Uterus (tissue), 3 donors: ENCODE measurements at regions not wholly inside any gene's neighbourhood (a gene's known extent, or its start where the extent isn't known, plus 50 kb on each side); places are given as distances from the start of the nearest gene placed in this dataset.

Source experiments
- DNase-seq, 2 donors: peaks; one replicate each; pipeline ENCODE4 v3.0.0-alpha.2; 2019 to 2020
- H3K27ac ChIP-seq, 2 donors: fragments of 200-600 bp; sonication (generic); 1 replicate in 1 of 2; 2 replicates in 1 of 2; pipeline ENCODE4 v1.5.1; 2016 to 2018
- H3K27me3 ChIP-seq, 2 donors: fragments of 200-600 bp; sonication (generic); one replicate each; pipeline ENCODE4 v1.5.1; 2018 to 2019; ENCODE audit warnings: control low read depth in 1 of 2
- H3K36me3 ChIP-seq, 2 donors: fragments of 200-600 bp; sonication (generic); one replicate each; pipeline ENCODE4 v1.5.1; 2019; ENCODE audit warnings: control low read depth in 1 of 2
- H3K4me1 ChIP-seq, 2 donors: fragments of 200-600 bp; sonication (generic); one replicate each; pipeline ENCODE4 v1.5.1; 2018 to 2019; ENCODE audit warnings: control low read depth in 1 of 2
- H3K4me3 ChIP-seq, 2 donors: fragments of 200-600 bp; sonication (generic); 1 replicate in 1 of 2; 2 replicates in 1 of 2; pipeline ENCODE4 v1.5.1; 2018 to 2019; ENCODE audit warnings: mild to moderate bottlenecking in 1 of 2
- H3K9me3 ChIP-seq, 2 donors: fragments of 200-600 bp; sonication (generic); one replicate each; pipeline ENCODE4 v1.5.1; 2019; ENCODE audit warnings: control low read depth in 1 of 2
- CTCF ChIP-seq, 4 experiments: fragments of 200-600 bp in 2 of 4; fragments of 450-650 bp in 2 of 4; sonication (generic) in 2 of 4; IDR thresholded peaks; one replicate each; pipeline ENCODE4 v1.5.1; 2016 to 2019; ENCODE audit warnings: antibody characterized with exemption in 4 of 4, mild to moderate bottlenecking in 2 of 4, moderate library complexity in 1 of 4
- POLR2A ChIP-seq, 2 donors: fragments of 450-650 bp; IDR thresholded peaks; one replicate each; pipeline ENCODE4 v1.6.1; 2016; ENCODE audit warnings: antibody characterized with exemption in 2 of 2, mild to moderate bottlenecking in 1 of 2, moderate library complexity in 1 of 2
- intact Hi-C: fragments of 100-400 bp; cut with DNase I; formaldehyde crosslinking; loops from one replicate; pipeline ENCODE4 v1.15.1; 2023; ENCODE audit warnings: low total_unique reads
- donor health status: DM: yes; HTN: yes; CAD: no.

- TF ChIP-seq POLR2A (IDR thresholded peaks at IDR 0.05) = no peak
- TF ChIP-seq CTCF (IDR thresholded peaks at IDR 0.05) = no peak
- intact Hi-C loops = no loop called here
- Histone ChIP-seq H3K4me1 (no peaks in the 10 kb centered on the region), H3K27me3 (no peaks in the 10 kb centered on the region), H3K4me3 (no peak overlapping the region), H3K36me3 (no peaks in the 10 kb centered on the region), H3K27ac (no peak overlapping the region), H3K9me3 (no peaks in the 10 kb centered on the region)
- no peak for DNase-seq
Measured at GRCh38 chr13:84894749-84895148, 904.5 kb downstream of the SLITRK6 start.

- TF ChIP-seq POLR2A (IDR thresholded peaks at IDR 0.05) (no peak), CTCF (IDR thresholded peaks at IDR 0.05) (no peak)
- Histone ChIP-seq H3K36me3 (no peaks in the 10 kb centered on the region), H3K27ac (no peak overlapping the region), H3K4me3 (no peak overlapping the region), H3K27me3 (no peaks in the 10 kb centered on the region), H3K4me1 (no peaks in the 10 kb centered on the region), H3K9me3 (no peaks in the 10 kb centered on the region)
- intact Hi-C loops = no loop called here
- no peak for DNase-seq
Measured at GRCh38 chr13:84885868-84886267, 913.4 kb downstream of the SLITRK6 start.

GRCh38 chr13:84873951-84874350 is 925.3 kb downstream of the SLITRK6 start:
- H3K36me3 ChIP-seq = no peaks in the 10 kb centered on the region
- no peaks in the 10 kb centered on the region for H3K27me3 ChIP-seq
- no peaks in the 10 kb centered on the region for H3K4me1 ChIP-seq
- TF ChIP-seq CTCF (IDR thresholded peaks at IDR 0.05) = no peak
- TF ChIP-seq POLR2A (IDR thresholded peaks at IDR 0.05) = no peak
- no peaks in the 10 kb centered on the region for H3K9me3 ChIP-seq
- H3K27ac ChIP-seq = no peak overlapping the region
- no peak overlapping the region for H3K4me3 ChIP-seq
- intact Hi-C loops = no loop called here
- no peak for DNase-seq

- Histone ChIP-seq H3K9me3 (no peaks in the 10 kb centered on the region), H3K4me1 (no peaks in the 10 kb centered on the region), H3K36me3 (no peaks in the 10 kb centered on the region), H3K27me3 (no peaks in the 10 kb centered on the region), H3K4me3 (no peak overlapping the region), H3K27ac (no peak overlapping the region)
- TF ChIP-seq POLR2A (IDR thresholded peaks at IDR 0.05) = no peak
- intact Hi-C loops = no loop called here
- DNase-seq = no peak
Measured at GRCh38 chr13:84870190-84870589, 929.0 kb downstream of the SLITRK6 start.

GRCh38 chr13:84867246-84867645 is 932.0 kb downstream of the SLITRK6 start:
- DNase-seq = no peak
- H3K27me3 ChIP-seq = no peaks in the 10 kb centered on the region
- H3K36me3 ChIP-seq = no peaks in the 10 kb centered on the region
- no peak overlapping the region for H3K4me3 ChIP-seq
- H3K27ac ChIP-seq = no peak overlapping the region
- no peaks in the 10 kb centered on the region for H3K9me3 ChIP-seq
- intact Hi-C loops = no loop called here
- no peaks in the 10 kb centered on the region for H3K4me1 ChIP-seq
- TF ChIP-seq POLR2A (IDR thresholded peaks at IDR 0.05) = no peak
- no peak for TF ChIP-seq CTCF (IDR thresholded peaks at IDR 0.05)

GRCh38 chr13:84865783-84866221 is 933.4 kb downstream of the SLITRK6 start:
- intact Hi-C loops = no loop called here
- TF ChIP-seq POLR2A (IDR thresholded peaks at IDR 0.05) = no peak
- no peak for TF ChIP-seq CTCF (IDR thresholded peaks at IDR 0.05)
- DNase-seq = no peak
- no peaks in the 10 kb centered on the region for H3K36me3 ChIP-seq
- H3K4me1 ChIP-seq = no peaks in the 10 kb centered on the region
- no peak overlapping the region for H3K4me3 ChIP-seq
- no peaks in the 10 kb centered on the region for H3K27me3 ChIP-seq
- no peaks in the 10 kb centered on the region for H3K9me3 ChIP-seq
- no peak overlapping the region for H3K27ac ChIP-seq
